Liver (tissue), 7 donors: ENCODE measurements at regions not wholly inside any gene's neighbourhood (a gene's known extent, or its start where the extent isn't known, plus 50 kb on each side); places are given as distances from the start of the nearest gene placed in this dataset.

Experiments used
- DNase-seq: peaks from one replicate; pipeline ENCODE4 v3.0.0-alpha.2; 2017; ENCODE audit warnings: low spot score
- H3K27ac ChIP-seq, 2 donors: one replicate each; pipeline ENCODE4 v1.7.0; 2013; ENCODE audit warnings: inconsistent platforms in 2 of 2, low read length in 2 of 2, control low read depth in 1 of 2, low read depth in 1 of 2, mild to moderate bottlenecking in 1 of 2
- H3K27me3 ChIP-seq, 4 donors: one replicate each; pipeline versions ENCODE4 v1.6.1 to v1.7.0; 2013; ENCODE audit warnings: low read length in 3 of 4, inconsistent platforms in 1 of 4, mild to moderate bottlenecking in 1 of 4, moderate library complexity in 1 of 4; ENCODE audit not compliant: control insufficient read depth in 4 of 4, insufficient read depth in 4 of 4
- H3K36me3 ChIP-seq, 4 donors: one replicate each; pipeline versions ENCODE4 v1.6.1 to v1.7.0; 2013; ENCODE audit warnings: low read length in 3 of 4, mild to moderate bottlenecking in 3 of 4, low read depth in 1 of 4, moderate library complexity in 1 of 4; ENCODE audit not compliant: control insufficient read depth in 4 of 4, insufficient read depth in 3 of 4
- H3K4me1 ChIP-seq, 4 donors: one replicate each; pipeline versions ENCODE4 v1.6.1 to v1.7.0; 2013; ENCODE audit warnings: low read length in 3 of 4, mild to moderate bottlenecking in 3 of 4, moderate library complexity in 1 of 4; ENCODE audit not compliant: control insufficient read depth in 4 of 4, insufficient read depth in 4 of 4
- H3K4me3 ChIP-seq, 3 donors: one replicate each; pipeline versions ENCODE4 v1.6.1 to v1.7.0; 2013; ENCODE audit warnings: low read length in 3 of 3, control low read depth in 1 of 3, low read depth in 1 of 3, mild to moderate bottlenecking in 1 of 3
- H3K9ac ChIP-seq, 2 donors: one replicate each; pipeline ENCODE4 v1.7.0; 2013; ENCODE audit warnings: low read length in 2 of 2, mild to moderate bottlenecking in 2 of 2, moderate library complexity in 2 of 2, control low read depth in 1 of 2, low read depth in 1 of 2
- H3K9me3 ChIP-seq, 4 donors: one replicate each; pipeline versions ENCODE4 v1.6.1 to v1.7.0; 2013; ENCODE audit warnings: low read length in 3 of 4; ENCODE audit not compliant: control insufficient read depth in 4 of 4
- ATF3 ChIP-seq: IDR thresholded peaks from 2 replicates; pipeline ENCODE4 v1.6.1; 2016; ENCODE audit warnings: antibody characterized with exemption
- EGR1 ChIP-seq, 2 donors: IDR thresholded peaks; 2 replicates each; pipeline ENCODE4 v1.6.1; 2016 to 2018; ENCODE audit warnings: antibody characterized with exemption in 2 of 2, low read depth in 2 of 2
- FOXA1 ChIP-seq: IDR thresholded peaks from 2 replicates; pipeline ENCODE4 v1.6.1; 2016; ENCODE audit warnings: antibody characterized with exemption
- FOXA2 ChIP-seq: IDR thresholded peaks from 2 replicates; pipeline ENCODE4 v1.6.1; 2016; ENCODE audit warnings: antibody characterized with exemption
- GABPA ChIP-seq, 2 donors: IDR thresholded peaks in 1 of 2; conservative IDR thresholded peaks in 1 of 2; 2 replicates each; pipeline ENCODE4 v1.6.1; 2016; ENCODE audit warnings: antibody characterized with exemption in 2 of 2, mild to moderate bottlenecking in 1 of 2, moderate library complexity in 1 of 2
- HNF4A ChIP-seq, 2 donors: conservative IDR thresholded peaks; 2 replicates each; pipeline ENCODE4 v1.6.1; 2016; ENCODE audit warnings: antibody characterized with exemption in 2 of 2, mild to moderate bottlenecking in 2 of 2
- HNF4G ChIP-seq: IDR thresholded peaks from 2 replicates; pipeline ENCODE4 v1.6.1; 2016; ENCODE audit warnings: antibody characterized with exemption
- JUND ChIP-seq, 2 donors: IDR thresholded peaks; 2 replicates each; pipeline ENCODE4 v1.6.1; 2016; ENCODE audit warnings: antibody characterized with exemption in 2 of 2
- MAX ChIP-seq: IDR thresholded peaks from 2 replicates; pipeline ENCODE4 v1.6.1; 2016; ENCODE audit warnings: antibody characterized with exemption
- NR2F2 ChIP-seq: IDR thresholded peaks from 2 replicates; pipeline ENCODE4 v1.6.1; 2016; ENCODE audit warnings: antibody characterized with exemption
- RAD21 ChIP-seq, 2 donors: IDR thresholded peaks; 2 replicates each; pipeline ENCODE4 v1.6.1; 2016; ENCODE audit warnings: antibody characterized with exemption in 2 of 2, mild to moderate bottlenecking in 2 of 2
- REST ChIP-seq: IDR thresholded peaks from 2 replicates; pipeline ENCODE4 v1.6.1; 2016; ENCODE audit warnings: antibody characterized with exemption, mild to moderate bottlenecking
- RXRA ChIP-seq, 2 donors: IDR thresholded peaks; 2 replicates each; pipeline ENCODE4 v1.6.1; 2017 to 2018; ENCODE audit warnings: antibody characterized with exemption in 2 of 2, mild to moderate bottlenecking in 1 of 2
- SP1 ChIP-seq: IDR thresholded peaks from 2 replicates; pipeline ENCODE4 v1.6.1; 2018; ENCODE audit warnings: antibody characterized with exemption, mild to moderate bottlenecking
- TAF1 ChIP-seq: conservative IDR thresholded peaks from 2 replicates; pipeline ENCODE4 v1.6.1; 2016; ENCODE audit warnings: antibody characterized with exemption, mild to moderate bottlenecking
- YY1 ChIP-seq: IDR thresholded peaks from 2 replicates; pipeline ENCODE4 v1.6.1; 2016; ENCODE audit warnings: antibody characterized with exemption, mild to moderate bottlenecking
- WGBS: extraction: QIAGEN DNeasy Blood & Tissue Kit; methylation state at CpG from one replicate; pipeline ENCODE4 v1.1.7; 2013; 5-methylcytosine and 5-hydroxymethylcytosine counted together
- TF ChIP-seq, protein P1 (sequence below): IDR thresholded peaks from 2 replicates; pipeline ENCODE4 v1.6.1; 2016; ENCODE audit warnings: antibody characterized with exemption
- donor health status: healthy.
- donor health status: healthy.
- donor health status: healthy.
- donor health status: healthy.

- TF ChIP-seq JUND (IDR thresholded peaks at IDR 0.05) (no peak), FOXA2 (no peak), RAD21 (IDR thresholded peaks at IDR 0.05) (no peak), REST (no peak), RXRA (IDR thresholded peaks at IDR 0.05) (no peak), HNF4G (no peak), ATF3 (no peak), EGR1 (IDR thresholded peaks at IDR 0.05; ENCODE audit: low read depth in 2 of 2) (no peak), HNF4A (conservative IDR thresholded peaks at IDR 0.05) (no peak), FOXA1 (no peak), GABPA (IDR thresholded peaks at IDR 0.05 in 1 of 2, conservative IDR thresholded peaks at IDR 0.05 in 1 of 2) (no peak), YY1 (no peak), SP1 (no peak), TAF1 (no peak), NR2F2 (no peak), MAX (no peak)
- TF ChIP-seq, protein P1, sequence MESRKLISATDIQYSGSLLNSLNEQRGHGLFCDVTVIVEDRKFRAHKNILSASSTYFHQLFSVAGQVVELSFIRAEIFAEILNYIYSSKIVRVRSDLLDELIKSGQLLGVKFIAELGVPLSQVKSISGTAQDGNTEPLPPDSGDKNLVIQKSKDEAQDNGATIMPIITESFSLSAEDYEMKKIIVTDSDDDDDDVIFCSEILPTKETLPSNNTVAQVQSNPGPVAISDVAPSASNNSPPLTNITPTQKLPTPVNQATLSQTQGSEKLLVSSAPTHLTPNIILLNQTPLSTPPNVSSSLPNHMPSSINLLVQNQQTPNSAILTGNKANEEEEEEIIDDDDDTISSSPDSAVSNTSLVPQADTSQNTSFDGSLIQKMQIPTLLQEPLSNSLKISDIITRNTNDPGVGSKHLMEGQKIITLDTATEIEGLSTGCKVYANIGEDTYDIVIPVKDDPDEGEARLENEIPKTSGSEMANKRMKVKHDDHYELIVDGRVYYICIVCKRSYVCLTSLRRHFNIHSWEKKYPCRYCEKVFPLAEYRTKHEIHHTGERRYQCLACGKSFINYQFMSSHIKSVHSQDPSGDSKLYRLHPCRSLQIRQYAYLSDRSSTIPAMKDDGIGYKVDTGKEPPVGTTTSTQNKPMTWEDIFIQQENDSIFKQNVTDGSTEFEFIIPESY = no peak
- H3K27ac ChIP-seq = no peak overlapping the region
- no peaks in the 10 kb centered on the region for H3K27me3 ChIP-seq
- no peaks in the 10 kb centered on the region for H3K36me3 ChIP-seq
- H3K4me3 ChIP-seq = no peak overlapping the region
- no peak overlapping the region for H3K9ac ChIP-seq
- H3K9me3 ChIP-seq = no peaks in the 10 kb centered on the region
- DNase-seq = no peak
- 53% methylated on average over 4 of the region's 4 CpGs for WGBS
- H3K4me1 ChIP-seq = no peaks in the 10 kb centered on the region
Measured at GRCh38 chr6:95741045-95741444, 163.7 kb downstream of the MANEA start.

- no peak for DNase-seq
- Histone ChIP-seq H3K9ac (no peak overlapping the region), H3K4me1 (no peaks in the 10 kb centered on the region), H3K27me3 (no peaks in the 10 kb centered on the region), H3K4me3 (no peak overlapping the region), H3K27ac (no peak overlapping the region), H3K36me3 (no peaks in the 10 kb centered on the region), H3K9me3 (no peaks in the 10 kb centered on the region)
- TF ChIP-seq EGR1 (IDR thresholded peaks at IDR 0.05; ENCODE audit: low read depth in 2 of 2) (no peak), NR2F2 (no peak), GABPA (IDR thresholded peaks at IDR 0.05 in 1 of 2, conservative IDR thresholded peaks at IDR 0.05 in 1 of 2) (no peak)
Measured at GRCh38 chr6:95742767-95743289, 165.5 kb downstream of the MANEA start.
